ENCODE measurements at regions not wholly inside any gene's neighbourhood (a gene's known extent, or its start where the extent isn't known, plus 50 kb on each side); places are given as distances from the start of the nearest gene placed in this dataset.
A peak's percentile ranks its signal among the peaks of the same experiment; 100 is the strongest.

- H3K4me3 ChIP-seq (ENCODE audit: control insufficient read depth, low read depth, low read length), result no peak overlapping the region
- no peak for TF ChIP-seq CTCF (conservative IDR thresholded peaks at IDR 0.05; ENCODE audit: control insufficient read depth, insufficient read depth, low read depth, low read length)
- DNase-seq (ENCODE audit: low read depth), result peak; percentile 73
These were observed 849.1 kb upstream of the CHAC2 start for GRCh38 chr2:52918551-52918950.

- no peak for TF ChIP-seq CTCF (conservative IDR thresholded peaks at IDR 0.05; ENCODE audit: control insufficient read depth, insufficient read depth, low read depth, low read length)
- H3K4me3 ChIP-seq (ENCODE audit: control insufficient read depth, low read depth, low read length), result no peak overlapping the region
- DNase-seq (ENCODE audit: low read depth), result no peak
These were observed 850.6 kb upstream of the CHAC2 start for GRCh38 chr2:52916981-52917380.

GRCh38 chr2:52904355-52904891 is 863.2 kb upstream of the CHAC2 start:
- H3K4me3 ChIP-seq (ENCODE audit: control insufficient read depth, low read depth, low read length), result no peak overlapping the region
- no peak for DNase-seq (ENCODE audit: low read depth)
- TF ChIP-seq CTCF (conservative IDR thresholded peaks at IDR 0.05; ENCODE audit: control insufficient read depth, insufficient read depth, low read depth, low read length), result no peak

- no peak overlapping the region for H3K4me3 ChIP-seq (ENCODE audit: control insufficient read depth, low read depth, low read length)
- TF ChIP-seq CTCF (conservative IDR thresholded peaks at IDR 0.05; ENCODE audit: control insufficient read depth, insufficient read depth, low read depth, low read length), result no peak
- no peak for DNase-seq (ENCODE audit: low read depth)
These were observed 870.0 kb upstream of the CHAC2 start for GRCh38 chr2:52897511-52898044.

GRCh38 chr2:52895726-52896340 is 871.8 kb upstream of the CHAC2 start:
- no peak for DNase-seq (ENCODE audit: low read depth)
- no peak for TF ChIP-seq CTCF (conservative IDR thresholded peaks at IDR 0.05; ENCODE audit: control insufficient read depth, insufficient read depth, low read depth, low read length)
- no peak overlapping the region for H3K4me3 ChIP-seq (ENCODE audit: control insufficient read depth, low read depth, low read length)

GRCh38 chr2:52886556-52886955 is 881.0 kb upstream of the CHAC2 start:
- no peak for DNase-seq (ENCODE audit: low read depth)
- no peak for TF ChIP-seq CTCF (conservative IDR thresholded peaks at IDR 0.05; ENCODE audit: control insufficient read depth, insufficient read depth, low read depth, low read length)
- no peak overlapping the region for H3K4me3 ChIP-seq (ENCODE audit: control insufficient read depth, low read depth, low read length)
